ENCODE measurements at regions not wholly inside any gene's neighbourhood (a gene's known extent, or its start where the extent isn't known, plus 50 kb on each side); places are given as distances from the start of the nearest gene placed in this dataset.

DNA sequence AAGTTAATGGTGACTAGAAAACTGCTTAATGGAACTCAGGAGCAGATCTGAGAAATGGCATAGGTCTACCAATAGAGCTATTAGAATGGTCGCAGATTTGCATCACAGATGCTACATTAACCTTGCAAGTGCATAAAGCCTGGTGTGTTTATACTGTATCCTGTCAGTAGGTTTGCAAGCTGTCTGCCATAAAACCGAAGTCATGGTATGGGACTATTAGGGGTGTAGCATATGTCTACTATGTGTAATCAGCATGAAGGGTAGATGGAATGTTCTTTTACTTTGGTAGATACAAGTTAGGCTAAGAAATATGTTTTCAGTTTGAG is 574.2 kb upstream of the ADGRL2 start:
- H3K9me2 ChIP-seq (replicated peaks; ENCODE audit: insufficient read depth, low read length): no peaks in the 10 kb centered on the region
- H3K4me2 ChIP-seq (ENCODE audit: low read depth, low read length): no peak overlapping the region
- no peaks in the 10 kb centered on the region for H3K79me2 ChIP-seq (ENCODE audit: low read length)
- H3K9me3 ChIP-seq (replicated peaks; ENCODE audit: insufficient read depth, low read length): no peaks in the 10 kb centered on the region
- H3F3A ChIP-seq (ENCODE audit: insufficient read depth, low read length): no peaks in the 10 kb centered on the region
- DNase-seq: no peak
- H3K9ac ChIP-seq (ENCODE audit: low read length): no peak overlapping the region
- no peaks in the 10 kb centered on the region for H3K36me3 ChIP-seq (replicated peaks; ENCODE audit: insufficient read depth, low read length)
- H3K27me3 ChIP-seq (replicated peaks; ENCODE audit: insufficient read depth, low read length): no peaks in the 10 kb centered on the region
- TF ChIP-seq EZH2 (optimal IDR thresholded peaks at IDR 0.05; ENCODE audit: low read depth, low read length) (no peak), EZH2phosphoT487 (IDR thresholded peaks at IDR 0.05; ENCODE audit: low read length) (no peak)
- TF ChIP-seq, protein P1, sequence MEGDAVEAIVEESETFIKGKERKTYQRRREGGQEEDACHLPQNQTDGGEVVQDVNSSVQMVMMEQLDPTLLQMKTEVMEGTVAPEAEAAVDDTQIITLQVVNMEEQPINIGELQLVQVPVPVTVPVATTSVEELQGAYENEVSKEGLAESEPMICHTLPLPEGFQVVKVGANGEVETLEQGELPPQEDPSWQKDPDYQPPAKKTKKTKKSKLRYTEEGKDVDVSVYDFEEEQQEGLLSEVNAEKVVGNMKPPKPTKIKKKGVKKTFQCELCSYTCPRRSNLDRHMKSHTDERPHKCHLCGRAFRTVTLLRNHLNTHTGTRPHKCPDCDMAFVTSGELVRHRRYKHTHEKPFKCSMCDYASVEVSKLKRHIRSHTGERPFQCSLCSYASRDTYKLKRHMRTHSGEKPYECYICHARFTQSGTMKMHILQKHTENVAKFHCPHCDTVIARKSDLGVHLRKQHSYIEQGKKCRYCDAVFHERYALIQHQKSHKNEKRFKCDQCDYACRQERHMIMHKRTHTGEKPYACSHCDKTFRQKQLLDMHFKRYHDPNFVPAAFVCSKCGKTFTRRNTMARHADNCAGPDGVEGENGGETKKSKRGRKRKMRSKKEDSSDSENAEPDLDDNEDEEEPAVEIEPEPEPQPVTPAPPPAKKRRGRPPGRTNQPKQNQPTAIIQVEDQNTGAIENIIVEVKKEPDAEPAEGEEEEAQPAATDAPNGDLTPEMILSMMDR (IDR thresholded peaks at IDR 0.05; ENCODE audit: low read length): no peak
- H3K27ac ChIP-seq (ENCODE audit: low read length): no peak overlapping the region
- H3K4me1 ChIP-seq (ENCODE audit: low read length): no peaks in the 10 kb centered on the region
- H4K20me1 ChIP-seq (ENCODE audit: insufficient read depth, low read length): no peaks in the 10 kb centered on the region
- no peak overlapping the region for H2AFZ ChIP-seq (ENCODE audit: low read length)
- H3K4me3 ChIP-seq (ENCODE audit: low read length): no peak overlapping the region

DNA sequence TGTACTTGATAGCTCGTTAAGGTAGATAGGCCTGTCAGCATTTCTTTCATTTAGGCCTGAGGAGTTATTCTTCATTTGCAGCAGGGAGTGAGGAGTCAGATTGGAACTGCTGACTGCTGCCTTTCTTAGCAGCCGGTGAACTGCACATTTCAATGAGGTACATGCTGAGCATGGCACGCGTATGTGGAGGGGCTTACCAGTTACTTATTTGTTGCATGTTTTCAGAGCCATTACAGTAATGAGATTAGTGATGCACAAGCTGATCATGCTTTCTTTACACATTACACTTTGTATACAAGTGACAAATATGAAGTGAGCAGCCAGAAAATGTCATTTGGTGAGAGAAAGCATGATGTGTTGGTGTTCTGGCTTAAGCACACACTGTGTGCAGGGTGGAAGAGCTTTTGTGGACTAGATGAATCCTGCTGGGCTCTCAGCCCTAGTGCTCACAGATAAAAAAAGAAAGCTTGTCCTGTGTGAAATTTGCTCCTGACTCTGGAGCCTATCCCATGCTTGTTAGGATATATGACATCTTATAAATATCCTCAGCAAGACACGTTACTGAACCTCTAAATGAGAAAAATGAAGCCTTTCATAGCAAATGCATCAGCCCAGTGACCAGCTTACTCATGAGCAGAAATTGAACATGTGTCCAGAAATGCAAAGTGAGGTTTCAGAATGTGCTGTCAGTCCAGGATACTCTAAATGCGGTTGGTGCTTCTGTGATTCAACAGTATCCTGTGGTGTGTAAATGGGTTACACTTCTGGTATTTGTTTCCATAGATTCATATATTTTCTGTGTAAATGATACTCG is 574.7 kb upstream of the ADGRL2 start:
- Histone ChIP-seq H3K79me2 (ENCODE audit: low read length) (no peaks in the 10 kb centered on the region), H3K4me3 (ENCODE audit: low read length) (no peak overlapping the region), H3K27ac (ENCODE audit: low read length) (no peak overlapping the region), H3K9ac (ENCODE audit: low read length) (no peak overlapping the region), H4K20me1 (ENCODE audit: insufficient read depth, low read length) (no peaks in the 10 kb centered on the region), H3F3A (ENCODE audit: insufficient read depth, low read length) (no peaks in the 10 kb centered on the region), H2AFZ (ENCODE audit: low read length) (no peak overlapping the region), H3K9me3 (replicated peaks; ENCODE audit: insufficient read depth, low read length) (no peaks in the 10 kb centered on the region), H3K4me1 (ENCODE audit: low read length) (no peaks in the 10 kb centered on the region), H3K4me2 (ENCODE audit: low read depth, low read length) (no peak overlapping the region), H3K27me3 (replicated peaks; ENCODE audit: insufficient read depth, low read length) (no peaks in the 10 kb centered on the region), H3K36me3 (replicated peaks; ENCODE audit: insufficient read depth, low read length) (no peaks in the 10 kb centered on the region), H3K9me2 (replicated peaks; ENCODE audit: insufficient read depth, low read length) (no peaks in the 10 kb centered on the region)
- TF ChIP-seq EZH2phosphoT487 (IDR thresholded peaks at IDR 0.05; ENCODE audit: low read length) (no peak), EZH2 (optimal IDR thresholded peaks at IDR 0.05; ENCODE audit: low read depth, low read length) (no peak)
- TF ChIP-seq, protein P1 (IDR thresholded peaks at IDR 0.05; ENCODE audit: low read length): no peak
- DNase-seq: no peak

DNA sequence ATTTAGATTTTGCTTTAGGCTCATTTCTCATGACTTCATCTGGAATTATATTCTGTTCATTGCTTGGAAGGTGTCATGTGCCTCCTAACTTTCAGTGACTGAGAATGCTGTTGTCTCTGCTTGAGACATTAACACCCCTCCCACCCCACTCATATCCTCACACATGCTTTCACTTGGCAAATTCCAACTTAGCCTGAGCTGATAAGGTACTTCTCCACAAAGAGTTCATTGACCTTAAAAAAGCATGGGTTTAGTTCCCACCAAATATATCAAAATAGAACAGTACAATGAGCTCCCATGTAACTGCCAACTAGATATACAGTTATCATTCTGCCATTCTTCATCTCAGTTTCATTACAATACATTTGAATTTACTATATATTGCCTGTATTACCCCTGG is 576.5 kb upstream of the ADGRL2 start:
- Histone ChIP-seq H4K20me1 (ENCODE audit: insufficient read depth, low read length) (no peaks in the 10 kb centered on the region), H3K9ac (ENCODE audit: low read length) (no peak overlapping the region), H3K36me3 (replicated peaks; ENCODE audit: insufficient read depth, low read length) (no peaks in the 10 kb centered on the region), H3K27ac (ENCODE audit: low read length) (no peak overlapping the region), H3K9me2 (replicated peaks; ENCODE audit: insufficient read depth, low read length) (no peaks in the 10 kb centered on the region), H3K79me2 (ENCODE audit: low read length) (no peaks in the 10 kb centered on the region), H3F3A (ENCODE audit: insufficient read depth, low read length) (no peaks in the 10 kb centered on the region), H3K4me1 (ENCODE audit: low read length) (no peaks in the 10 kb centered on the region), H3K4me3 (ENCODE audit: low read length) (no peak overlapping the region), H2AFZ (ENCODE audit: low read length) (no peak overlapping the region), H3K27me3 (replicated peaks; ENCODE audit: insufficient read depth, low read length) (no peaks in the 10 kb centered on the region), H3K4me2 (ENCODE audit: low read depth, low read length) (no peak overlapping the region), H3K9me3 (replicated peaks; ENCODE audit: insufficient read depth, low read length) (no peaks in the 10 kb centered on the region)
- TF ChIP-seq EZH2phosphoT487 (IDR thresholded peaks at IDR 0.05; ENCODE audit: low read length): no peak
- TF ChIP-seq, protein P1 (IDR thresholded peaks at IDR 0.05; ENCODE audit: low read length): no peak
- TF ChIP-seq EZH2 (optimal IDR thresholded peaks at IDR 0.05; ENCODE audit: low read depth, low read length): no peak
- DNase-seq: no peak

Measured in MM.1S (cell line).